ENCODE measurements at regions not wholly inside any gene's neighbourhood (a gene's known extent, or its start where the extent isn't known, plus 50 kb on each side); places are given as distances from the start of the nearest gene placed in this dataset.

- peaks cover 4% of the 10 kb centered on the region for H3K4me1 ChIP-seq
- DNase-seq = no peak
- intact Hi-C loops (cut with micrococcal nuclease) = no loop called here
- H3K36me3 ChIP-seq = no peaks in the 10 kb centered on the region
- no peak overlapping the region for H3K4me3 ChIP-seq
- TF ChIP-seq CTCF (IDR thresholded peaks at IDR 0.05; ENCODE audit: borderline replicate concordance) = no peak
- peaks cover 82% of the 10 kb centered on the region for H3K27me3 ChIP-seq (ENCODE audit: low read depth)
- H3K9me3 ChIP-seq (replicated peaks) = no peaks in the 10 kb centered on the region
- no peak overlapping the region for H3K27ac ChIP-seq (replicated peaks)
These were observed 124.4 kb upstream of the RALGAPA2 start for GRCh38 chr20:20836836-20837235.

- Histone ChIP-seq H3K9me3 (replicated peaks) (no peaks in the 10 kb centered on the region), H3K4me1 (peaks cover 4% of the 10 kb centered on the region), H3K27me3 (ENCODE audit: low read depth) (peaks cover 81% of the 10 kb centered on the region), H3K36me3 (no peaks in the 10 kb centered on the region), H3K27ac (replicated peaks) (no peak overlapping the region), H3K4me3 (no peak overlapping the region)
- intact Hi-C loops (cut with micrococcal nuclease) = no loop called here
- no peak for DNase-seq
- no peak for TF ChIP-seq CTCF (IDR thresholded peaks at IDR 0.05; ENCODE audit: borderline replicate concordance)
These were observed 123.5 kb upstream of the RALGAPA2 start for GRCh38 chr20:20835897-20836296.

- intact Hi-C loops (cut with micrococcal nuclease) = no loop called here
- TF ChIP-seq CTCF (IDR thresholded peaks at IDR 0.05; ENCODE audit: borderline replicate concordance) = no peak
- H3K27ac ChIP-seq (replicated peaks) = no peak overlapping the region
These were observed 121.6 kb upstream of the RALGAPA2 start for GRCh38 chr20:20834008-20834407.

DNA sequence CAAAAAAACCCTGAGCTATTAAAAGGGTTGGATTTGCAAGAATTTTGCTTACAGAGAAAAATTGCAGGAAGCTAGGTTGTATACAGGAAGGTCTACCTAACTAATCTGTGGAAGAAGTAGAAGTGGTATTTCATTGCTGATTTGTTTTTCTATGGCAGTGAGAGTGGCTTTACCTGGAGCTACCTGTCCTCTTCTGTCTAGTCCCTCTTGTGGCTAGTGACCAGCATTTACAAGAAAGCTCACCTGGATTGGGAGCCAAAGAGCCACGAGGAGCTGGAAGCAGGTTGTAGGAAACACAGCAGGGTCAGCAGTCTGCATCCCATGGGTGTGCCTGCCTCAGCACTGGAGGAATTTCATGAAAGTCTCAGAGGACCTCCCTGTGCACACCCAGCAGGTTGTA, 120.3 kb upstream of the RALGAPA2 start:
- H3K4me3 ChIP-seq = no peak overlapping the region
- peaks cover 2% of the 10 kb centered on the region for H3K4me1 ChIP-seq
- intact Hi-C loops (cut with micrococcal nuclease) = no loop called here

More at GRCh38 chr20:20834008-20834407, 121.6 kb upstream of the RALGAPA2 start:
- no peaks in the 10 kb centered on the region for H3K9me3 ChIP-seq (replicated peaks)
- no peak for DNase-seq
- no peak overlapping the region for H3K4me3 ChIP-seq
- peaks cover 73% of the 10 kb centered on the region for H3K27me3 ChIP-seq (ENCODE audit: low read depth)
- H3K36me3 ChIP-seq = no peaks in the 10 kb centered on the region
- H3K4me1 ChIP-seq = peaks cover 4% of the 10 kb centered on the region

DNA sequence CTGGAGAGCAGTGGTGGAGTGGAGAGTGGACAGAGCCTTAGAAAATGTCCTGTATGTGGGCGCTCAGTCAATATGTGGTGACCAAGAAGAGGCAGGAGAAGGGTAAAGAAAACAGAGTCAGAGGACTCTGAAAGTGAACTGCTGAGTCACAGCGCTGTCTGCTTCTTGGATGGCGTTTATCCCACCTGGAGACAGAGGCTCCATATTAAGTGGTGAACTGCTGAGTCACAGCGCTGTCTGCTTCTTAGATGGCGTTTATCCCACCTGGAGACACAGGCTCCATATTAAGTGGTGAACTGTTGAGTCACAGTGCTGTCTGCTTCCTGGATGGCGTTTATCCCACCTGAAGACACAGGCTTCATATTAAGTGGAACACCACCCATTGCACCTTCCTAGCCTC, 119.3 kb upstream of the RALGAPA2 start:
- peaks cover 65% of the 10 kb centered on the region for H3K27me3 ChIP-seq (ENCODE audit: low read depth)
- H3K4me1 ChIP-seq = no peaks in the 10 kb centered on the region
- no peaks in the 10 kb centered on the region for H3K36me3 ChIP-seq
- no peaks in the 10 kb centered on the region for H3K9me3 ChIP-seq (replicated peaks)
- TF ChIP-seq CTCF (IDR thresholded peaks at IDR 0.05; ENCODE audit: borderline replicate concordance) = no peak
- H3K4me3 ChIP-seq = no peak overlapping the region
- no peak for DNase-seq
- no peak overlapping the region for H3K27ac ChIP-seq (replicated peaks)
- intact Hi-C loops (cut with micrococcal nuclease) = no loop called here

More for the DNA sequence above, 120.3 kb upstream of the RALGAPA2 start:
- Histone ChIP-seq H3K27me3 (ENCODE audit: low read depth) (peaks cover 66% of the 10 kb centered on the region), H3K36me3 (no peaks in the 10 kb centered on the region), H3K27ac (replicated peaks) (no peak overlapping the region), H3K9me3 (replicated peaks) (no peaks in the 10 kb centered on the region)
- no peak for TF ChIP-seq CTCF (IDR thresholded peaks at IDR 0.05; ENCODE audit: borderline replicate concordance)
- no peak for DNase-seq

DNA sequence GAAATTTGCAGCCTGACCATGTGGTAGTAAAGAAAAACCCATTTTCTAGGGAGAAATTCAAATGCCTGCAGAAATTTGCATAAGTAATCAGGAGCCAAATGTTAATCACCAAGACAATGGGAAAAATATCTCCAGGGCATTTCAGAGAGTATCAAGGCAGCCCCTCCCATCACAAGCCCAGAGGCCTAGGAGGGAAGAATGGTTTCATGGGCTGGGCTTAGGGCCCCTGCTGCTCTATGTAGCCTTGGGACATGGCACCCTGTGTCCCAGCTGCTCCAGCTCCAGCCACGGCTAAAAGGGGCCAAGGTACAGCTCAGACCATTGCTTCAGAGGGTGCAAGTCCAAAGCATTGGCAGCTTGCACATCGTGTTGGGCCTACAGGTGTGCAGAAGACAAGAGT, 117.2 kb upstream of the RALGAPA2 start:
- intact Hi-C loops (cut with micrococcal nuclease) = no loop called here
- H3K4me1 ChIP-seq = peaks cover 6% of the 10 kb centered on the region
- DNase-seq = no peak

More for the DNA sequence above, 117.2 kb upstream of the RALGAPA2 start:
- H3K27me3 ChIP-seq (ENCODE audit: low read depth) = peaks cover 62% of the 10 kb centered on the region
- no peak overlapping the region for H3K4me3 ChIP-seq
- TF ChIP-seq CTCF (IDR thresholded peaks at IDR 0.05; ENCODE audit: borderline replicate concordance) = no peak
- H3K27ac ChIP-seq (replicated peaks) = no peak overlapping the region
- no peaks in the 10 kb centered on the region for H3K9me3 ChIP-seq (replicated peaks)
- H3K36me3 ChIP-seq = no peaks in the 10 kb centered on the region
